HG03175 (cell line): ENCODE measurements at regions not wholly inside any gene's neighbourhood (a gene's known extent, or its start where the extent isn't known, plus 50 kb on each side); places are given as distances from the start of the nearest gene placed in this dataset.

Source experiments
- ATAC-seq: cut with Tn5 transposase; IDR thresholded peaks from one replicate; pipeline ENCODE4 v1.9.1; 2021; ENCODE audit warnings: mild to moderate bottlenecking, moderate library complexity; ENCODE audit not compliant: unreplicated experiment

GRCh38 chr6:56297022-56297989 is 49.9 kb upstream of the COL21A1 start:
- no peak for ATAC-seq
